ENCODE measurements at regions not wholly inside any gene's neighbourhood (a gene's known extent, or its start where the extent isn't known, plus 50 kb on each side); places are given as distances from the start of the nearest gene placed in this dataset.

- Histone ChIP-seq H3K27ac (no peak overlapping the region), H3K9me3 (no peaks in the 10 kb centered on the region), H3K4me3 (no peak overlapping the region), H3K4me1 (no peaks in the 10 kb centered on the region), H3K36me3 (no peaks in the 10 kb centered on the region), H3K27me3 (no peaks in the 10 kb centered on the region)
- FAIRE-seq (no peak), DNase-seq (no peak), ATAC-seq (no peak)
- WGBS, 2 donors: 77 to 87% methylated on average over 4 of the region's 4 CpGs
- intact Hi-C loops (cut with DNase I): no loop called here
- no peak for TF ChIP-seq CTCF (IDR thresholded peaks at IDR 0.05)
These were observed 536.8 kb upstream of the DPP6 start for GRCh38 chr7:153515359-153515758.

DNA sequence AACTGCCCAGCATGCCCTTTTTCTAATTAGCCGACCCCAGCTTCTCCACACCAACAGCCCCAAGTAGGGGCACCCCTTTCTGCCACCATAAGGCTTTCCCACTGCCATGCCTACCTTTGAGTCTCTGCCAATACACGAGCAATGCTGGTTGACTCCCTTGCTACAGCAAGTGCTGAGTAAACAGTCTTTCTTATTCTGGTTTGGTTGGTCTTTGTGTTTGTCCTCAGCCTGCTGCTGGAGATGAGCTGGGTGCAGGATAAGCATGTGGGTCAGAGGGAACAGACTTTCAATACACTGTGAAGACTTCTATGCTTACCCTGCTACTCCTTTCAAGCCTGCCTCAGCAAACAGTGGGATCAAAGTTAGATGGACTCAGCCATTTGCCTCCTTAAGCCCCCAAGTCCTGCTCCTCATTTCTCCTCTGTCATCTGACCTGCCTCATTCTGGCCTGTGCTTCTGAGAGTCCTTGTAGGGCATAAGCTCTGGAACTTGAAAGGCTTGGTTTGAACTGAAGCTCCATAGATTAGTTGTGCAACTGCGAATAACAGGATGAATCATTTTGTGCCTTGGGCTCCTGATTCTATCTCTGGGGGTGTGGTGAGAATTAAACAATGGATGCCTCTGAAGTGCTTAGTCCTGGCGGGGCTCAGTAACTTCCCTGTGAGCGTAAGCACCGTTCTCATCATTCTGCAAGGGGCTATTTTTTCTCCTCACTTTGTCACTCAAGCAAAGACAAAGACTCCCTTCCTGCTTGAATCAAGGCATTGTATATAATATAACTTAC is 533.8 kb upstream of the DPP6 start:
- no peak for FAIRE-seq
- no peak for ATAC-seq
- H3K9me3 ChIP-seq: no peaks in the 10 kb centered on the region
- no peak overlapping the region for H3K4me3 ChIP-seq
- no peak for DNase-seq
- H3K36me3 ChIP-seq: no peaks in the 10 kb centered on the region
- intact Hi-C loops (cut with DNase I): no loop called here
- H3K4me1 ChIP-seq: no peaks in the 10 kb centered on the region
- no peaks in the 10 kb centered on the region for H3K27me3 ChIP-seq
- TF ChIP-seq CTCF (IDR thresholded peaks at IDR 0.05): no peak
- WGBS, 2 donors: 65 to 66% methylated on average over 6 of the region's 6 CpGs
- H3K27ac ChIP-seq: no peak overlapping the region

- H3K36me3 ChIP-seq: no peaks in the 10 kb centered on the region
- no peaks in the 10 kb centered on the region for H3K4me1 ChIP-seq
- 69 to 70% methylated on average over 5 of the region's 5 CpGs for WGBS, 2 donors
- no peak for TF ChIP-seq CTCF (IDR thresholded peaks at IDR 0.05)
- H3K4me3 ChIP-seq: no peak overlapping the region
- FAIRE-seq (no peak), ATAC-seq (no peak), DNase-seq (no peak)
- no peak overlapping the region for H3K27ac ChIP-seq
- intact Hi-C loops (cut with DNase I): loop anchor here in 1 of 3 donors (10.0 kb wide), 1 partner anchor 53 kb away; no protein-coding TSS in a partner anchor
- no peaks in the 10 kb centered on the region for H3K27me3 ChIP-seq
- H3K9me3 ChIP-seq: no peaks in the 10 kb centered on the region
These were observed 530.8 kb upstream of the DPP6 start for GRCh38 chr7:153521370-153521769.

DNA sequence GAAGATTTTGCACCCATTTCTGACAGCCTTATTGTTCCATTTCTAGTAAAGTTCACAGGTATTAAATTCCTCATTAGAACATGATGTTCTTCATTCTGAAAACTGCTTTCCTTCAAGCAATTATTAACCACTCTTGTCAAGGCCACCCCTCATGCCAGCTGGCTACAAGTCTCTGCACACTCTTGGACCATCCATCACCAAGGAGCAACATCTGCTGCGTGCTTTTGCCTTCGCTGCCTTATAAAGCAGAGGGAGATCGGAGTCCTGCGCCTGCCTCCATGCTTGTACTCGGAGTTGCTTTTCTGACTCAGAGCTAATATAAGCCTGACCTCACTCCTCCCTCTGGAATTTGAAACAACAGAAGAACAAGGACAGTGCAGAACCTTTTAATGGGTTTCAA is 529.9 kb upstream of the DPP6 start:
- ATAC-seq: no peak
- H3K4me1 ChIP-seq: no peaks in the 10 kb centered on the region

More for the DNA sequence above, 529.9 kb upstream of the DPP6 start:
- no peak overlapping the region for H3K27ac ChIP-seq
- TF ChIP-seq CTCF (IDR thresholded peaks at IDR 0.05): no peak
- 40 to 58% methylated on average over 5 of the region's 5 CpGs for WGBS, 2 donors
- FAIRE-seq (peak; percentile 78), DNase-seq (no peak)
- H3K27me3 ChIP-seq: no peaks in the 10 kb centered on the region
- H3K36me3 ChIP-seq: no peaks in the 10 kb centered on the region
- no peak overlapping the region for H3K4me3 ChIP-seq
- no peaks in the 10 kb centered on the region for H3K9me3 ChIP-seq
- intact Hi-C loops (cut with DNase I): loop anchor here in 1 of 3 donors (10.0 kb wide), 1 partner anchor 53 kb away; no protein-coding TSS in a partner anchor

Measured in pancreas (tissue), 10 donors.